Right ventricle myocardium superior (tissue), 1 donor: ENCODE measurements at regions not wholly inside any gene's neighbourhood (a gene's known extent, or its start where the extent isn't known, plus 50 kb on each side); places are given as distances from the start of the nearest gene placed in this dataset.
"Not testable (repeated sequence)": the region's sequence is repeated elsewhere in the genome, so short reads cannot be mapped to it uniquely, and the experiment has no call there.

Source experiments
- ATAC-seq: fragments of 200-7000 bp; cut with Tn5 transposase; one replicate; pipeline ENCODE4 v1.9.1; 2020; ENCODE audit warnings: mild to moderate bottlenecking; ENCODE audit not compliant: poor library complexity
- DNase-seq: peaks from one replicate; pipeline ENCODE4 v3.0.0-alpha.2; 2020
- intact Hi-C: fragments of 100-400 bp; cut with DNase I; formaldehyde crosslinking; loops from one replicate; pipeline ENCODE4 v1.11.2; 2022
- donor health status: DM: no; HTN: yes; CAD: no; lungs with severe emphysema.

GRCh38 chr6:155641603-155642002, 186.0 kb upstream of the NOX3 start:
- intact Hi-C loops = no loop called here
- no peak for ATAC-seq
- DNase-seq = no peak

- intact Hi-C loops = no loop called here
- DNase-seq (no peak), ATAC-seq (no peak)
Observed at GRCh38 chr6:155638200-155638599, 182.6 kb upstream of the NOX3 start.

- intact Hi-C loops = no loop called here
Observed at GRCh38 chr6:155635416-155635815, 179.8 kb upstream of the NOX3 start.

GRCh38 chr6:155630085-155630484, 174.4 kb upstream of the NOX3 start:
- DNase-seq (no peak), ATAC-seq (no peak)
- intact Hi-C loops = no loop called here

More at GRCh38 chr6:155635416-155635815, 179.8 kb upstream of the NOX3 start:
- DNase-seq (no peak), ATAC-seq (no peak)

- DNase-seq = no peak
- intact Hi-C loops = no loop called here
Observed at GRCh38 chr6:155629652-155630051, 174.0 kb upstream of the NOX3 start.

GRCh38 chr6:155628306-155628705, 172.7 kb upstream of the NOX3 start:
- DNase-seq = no peak
- ATAC-seq = no peak
- intact Hi-C loops = no loop called here

More at GRCh38 chr6:155629652-155630051, 174.0 kb upstream of the NOX3 start:
- ATAC-seq = no peak

GRCh38 chr6:155627722-155628212, 172.1 kb upstream of the NOX3 start:
- intact Hi-C loops, ATAC-seq, DNase-seq: not testable (repeated sequence)

GRCh38 chr6:155623450-155624178, 168.0 kb upstream of the NOX3 start:
- ATAC-seq (no peak), DNase-seq (no peak)
- intact Hi-C loops = no loop called here

GRCh38 chr6:155614606-155615005, 159.0 kb upstream of the NOX3 start:
- ATAC-seq = no peak
- DNase-seq = no peak
- intact Hi-C loops = no loop called here

- DNase-seq (no peak), ATAC-seq (no peak)
- intact Hi-C loops = no loop called here
Observed at GRCh38 chr6:155611742-155612141, 156.1 kb upstream of the NOX3 start.

GRCh38 chr6:155604991-155605390, 149.4 kb upstream of the NOX3 start:
- intact Hi-C loops = no loop called here
- DNase-seq (no peak), ATAC-seq (no peak)

- no peak for DNase-seq
- ATAC-seq = no peak
- intact Hi-C loops = no loop called here
Observed at GRCh38 chr6:155599561-155599960, 143.9 kb upstream of the NOX3 start.

GRCh38 chr6:155599160-155599559, 143.5 kb upstream of the NOX3 start:
- ATAC-seq = no peak
- DNase-seq = no peak
- intact Hi-C loops = no loop called here

- ATAC-seq (no peak), DNase-seq (no peak)
- intact Hi-C loops = no loop called here
Observed at GRCh38 chr6:155595284-155595683, 139.6 kb upstream of the NOX3 start.

GRCh38 chr6:155591741-155592140, 136.1 kb upstream of the NOX3 start:
- intact Hi-C loops = no loop called here
- ATAC-seq (no peak), DNase-seq (no peak)

GRCh38 chr6:155589190-155589589, 133.6 kb upstream of the NOX3 start:
- no peak for ATAC-seq
- intact Hi-C loops = no loop called here
- DNase-seq = no peak

GRCh38 chr6:155587817-155588216, 132.2 kb upstream of the NOX3 start:
- intact Hi-C loops = no loop called here
- DNase-seq = no peak
- no peak for ATAC-seq

- intact Hi-C loops = no loop called here
Observed at GRCh38 chr6:155586090-155586489, 130.5 kb upstream of the NOX3 start.

GRCh38 chr6:155584006-155584405, 128.4 kb upstream of the NOX3 start:
- no peak for ATAC-seq
- no peak for DNase-seq
- intact Hi-C loops = no loop called here

More at GRCh38 chr6:155586090-155586489, 130.5 kb upstream of the NOX3 start:
- DNase-seq (no peak), ATAC-seq (no peak)

- intact Hi-C loops = no loop called here
- DNase-seq = no peak
- no peak for ATAC-seq
Observed at GRCh38 chr6:155582016-155582991, 126.7 kb upstream of the NOX3 start.
